H1 (cell line): ENCODE measurements at regions not wholly inside any gene's neighbourhood (a gene's known extent, or its start where the extent isn't known, plus 50 kb on each side); places are given as distances from the start of the nearest gene placed in this dataset.

ENCODE experiments used
- ATF2 ChIP-seq: IDR thresholded peaks from 2 replicates; pipeline ENCODE4 v1.6.1; 2012; ENCODE audit warnings: low read length, inconsistent platforms
- TCF12 ChIP-seq: IDR thresholded peaks from 2 replicates; pipeline ENCODE4 v1.6.1; 2011; ENCODE audit warnings: low read depth, mild to moderate bottlenecking, low read length

GRCh38 chr7:113487925-113488731 lies 369.8 kb upstream of the SMIM30 start (continued):
- TF ChIP-seq ATF2: no peak
- TF ChIP-seq TCF12: no peak
